ENCODE measurements at regions not wholly inside any gene's neighbourhood (a gene's known extent, or its start where the extent isn't known, plus 50 kb on each side); places are given as distances from the start of the nearest gene placed in this dataset.
"Not testable (repeated sequence)": the region's sequence is repeated elsewhere in the genome, so short reads cannot be mapped to it uniquely, and the experiment has no call there.

DNA sequence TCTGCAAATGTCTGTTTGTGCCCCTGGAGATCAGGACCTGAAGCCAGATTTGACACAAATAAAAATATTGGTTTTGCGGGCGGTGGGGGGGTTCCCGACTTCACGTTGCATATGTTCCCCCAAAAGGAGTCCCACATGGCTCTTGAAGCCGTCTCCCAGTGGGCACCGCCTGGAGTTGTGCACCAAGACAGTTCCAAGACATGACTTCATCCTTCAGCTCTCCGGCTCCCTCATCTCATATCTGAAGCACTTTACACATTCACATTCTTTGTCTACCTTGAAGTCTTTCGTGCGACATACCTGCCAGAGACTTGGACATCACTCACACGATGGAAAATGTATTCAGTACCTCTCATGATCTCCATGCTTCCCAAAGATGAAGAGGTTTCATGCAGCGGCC, 362.8 kb upstream of the FOXK1 start:
- no peak for DNase-seq

DNA sequence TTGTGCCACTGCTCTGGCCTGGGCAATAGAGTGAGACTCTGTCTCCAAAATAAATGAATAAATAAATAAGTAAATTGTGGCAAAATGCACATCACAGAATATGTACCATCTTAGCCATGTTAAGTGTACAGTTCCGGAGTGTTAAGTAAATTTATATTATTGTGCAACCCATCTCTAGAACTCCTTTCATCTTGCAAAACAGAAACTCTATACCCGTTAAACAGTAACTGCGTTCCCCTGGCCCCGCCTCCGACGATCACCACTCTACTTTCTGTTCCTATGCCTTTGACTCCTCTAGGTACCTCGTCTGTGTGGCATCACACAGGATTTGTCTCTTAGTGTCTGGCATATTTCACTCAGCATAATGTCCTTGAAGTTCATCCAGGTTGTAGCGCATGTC, 356.4 kb upstream of the FOXK1 start:
- DNase-seq: no peak

- no peak for DNase-seq
Measured at GRCh38 chr7:4331711-4332110, 350.4 kb upstream of the FOXK1 start.

- no peak for DNase-seq
Measured at GRCh38 chr7:4338556-4338955, 343.5 kb upstream of the FOXK1 start.

DNA sequence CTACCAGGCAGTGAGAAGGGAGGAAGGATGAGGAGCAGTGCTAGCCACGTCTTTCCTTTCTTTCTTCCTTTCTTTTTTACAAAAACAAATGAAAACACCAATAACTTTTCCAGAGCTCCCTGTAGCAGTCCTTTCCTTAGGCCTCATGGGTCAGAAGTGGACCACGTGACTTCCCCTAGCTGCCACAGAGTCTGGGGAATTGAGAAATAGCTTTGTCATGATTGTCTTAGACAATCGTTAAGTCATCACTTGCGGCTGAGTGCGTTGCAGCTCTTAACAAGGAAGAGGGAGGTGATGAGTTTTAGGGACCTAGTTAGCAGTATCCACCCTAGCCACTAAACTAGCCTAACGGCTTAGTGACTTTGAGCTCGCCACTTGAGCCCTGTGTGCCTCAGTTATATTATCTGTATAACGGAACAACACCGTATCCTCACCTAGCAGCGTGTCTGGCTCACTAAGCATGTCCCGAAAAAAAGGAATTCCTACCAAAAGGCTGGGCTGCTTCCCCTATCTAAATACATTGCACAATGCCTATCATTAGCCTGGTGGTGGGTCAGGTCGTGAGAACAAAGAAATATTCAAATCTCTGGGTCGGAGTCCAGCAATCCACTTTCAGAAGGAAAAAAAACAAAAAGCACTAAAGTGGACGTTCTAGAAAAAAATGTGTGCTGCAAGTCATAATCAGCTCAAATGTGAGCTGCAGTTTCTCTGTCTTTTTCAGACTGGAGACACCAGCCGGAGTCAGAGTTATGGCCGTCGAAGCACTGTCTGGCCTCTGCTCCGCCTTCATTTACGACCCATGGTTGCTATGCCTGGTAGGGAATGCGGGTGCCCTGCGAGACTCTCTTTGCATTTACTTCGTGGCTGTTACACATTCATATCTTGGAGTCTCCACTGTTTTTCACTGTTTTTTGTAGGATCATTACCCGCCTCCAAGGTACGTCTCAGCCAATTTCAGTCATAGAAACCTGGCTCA, 338.5 kb upstream of the FOXK1 start:
- DNase-seq: no peak

GRCh38 chr7:4345004-4345403, 337.1 kb upstream of the FOXK1 start:
- DNase-seq: no peak

- DNase-seq: no peak
Measured at GRCh38 chr7:4352069-4352468, 330.0 kb upstream of the FOXK1 start.

DNA sequence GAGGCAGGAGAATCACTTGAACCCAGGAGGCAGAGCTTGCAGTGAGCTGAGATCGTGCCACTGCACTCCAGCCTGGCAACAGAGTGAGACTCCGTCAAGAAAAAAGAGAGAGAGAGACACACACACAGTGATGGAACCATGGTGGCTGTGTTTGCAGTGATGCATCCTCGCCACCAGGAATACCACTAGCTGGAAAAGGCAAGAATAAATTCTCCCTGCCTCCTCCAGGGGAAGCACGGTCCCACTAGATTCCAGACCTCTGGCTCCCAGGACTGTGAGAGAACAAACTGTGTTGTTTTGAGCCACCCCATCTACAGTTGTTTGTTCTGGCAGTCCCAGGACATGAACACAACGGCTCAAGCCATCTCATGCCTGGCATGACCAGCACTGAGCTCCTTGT, 320.3 kb upstream of the FOXK1 start:
- no peak for DNase-seq

DNA sequence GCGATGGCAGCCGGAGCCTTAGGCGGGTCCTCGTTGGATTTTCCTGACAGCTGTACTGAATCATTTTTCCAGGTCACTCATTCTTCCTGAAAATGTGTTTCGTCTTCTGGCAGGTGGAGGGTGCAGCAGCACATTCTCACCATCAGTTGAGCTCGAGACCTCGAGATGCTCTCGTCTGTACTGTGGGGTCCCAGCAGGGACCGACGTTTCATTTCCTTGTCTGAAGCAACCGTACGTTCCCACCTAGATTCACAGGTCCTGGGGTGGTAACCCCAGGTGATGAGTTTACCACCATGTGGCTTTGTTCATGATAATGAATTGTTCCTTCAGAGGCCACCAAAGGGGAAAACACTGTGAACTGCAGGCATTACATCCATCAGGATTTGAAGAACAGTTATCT, 298.5 kb upstream of the FOXK1 start:
- no peak for DNase-seq

DNA sequence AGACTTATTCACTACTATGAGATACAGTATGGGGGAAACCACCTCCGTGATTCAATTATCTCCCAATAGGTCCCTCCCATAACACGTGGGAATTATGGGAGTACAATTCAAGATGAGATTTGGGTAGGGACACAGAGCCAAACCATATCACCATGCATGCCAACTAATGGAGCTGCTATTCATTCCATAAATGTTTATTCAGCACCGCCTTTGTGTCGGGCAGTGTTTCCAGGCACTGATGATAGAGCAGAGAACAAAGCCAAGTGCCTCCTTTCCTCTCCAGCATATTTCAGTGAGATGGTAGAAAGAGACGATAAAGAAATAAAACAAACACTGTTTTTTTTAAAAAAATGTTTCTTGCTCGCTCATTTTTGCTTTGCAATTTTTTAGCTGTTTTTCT, 295.9 kb upstream of the FOXK1 start:
- no peak for DNase-seq

DNA sequence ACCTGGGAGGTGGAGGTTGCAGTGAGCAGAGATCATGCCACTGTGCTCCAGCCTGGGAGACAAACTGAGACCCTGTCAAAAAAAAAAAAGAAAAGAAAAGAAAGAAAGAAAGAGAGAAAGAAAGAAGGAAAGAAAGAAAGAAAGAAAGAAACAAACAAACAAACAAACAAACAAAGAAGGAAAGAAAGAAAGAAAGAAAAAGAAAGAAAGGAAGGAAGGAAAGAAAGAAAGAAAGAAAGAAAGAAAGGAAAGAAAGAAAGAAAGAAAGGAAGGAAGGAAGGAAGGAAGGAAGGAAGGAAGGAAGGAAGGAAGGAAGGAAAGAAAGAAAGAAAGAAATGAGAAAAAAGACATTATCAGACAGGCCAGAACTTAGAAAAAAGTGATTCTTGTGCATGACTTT, 291.0 kb upstream of the FOXK1 start:
- DNase-seq: not testable (repeated sequence)

DNA sequence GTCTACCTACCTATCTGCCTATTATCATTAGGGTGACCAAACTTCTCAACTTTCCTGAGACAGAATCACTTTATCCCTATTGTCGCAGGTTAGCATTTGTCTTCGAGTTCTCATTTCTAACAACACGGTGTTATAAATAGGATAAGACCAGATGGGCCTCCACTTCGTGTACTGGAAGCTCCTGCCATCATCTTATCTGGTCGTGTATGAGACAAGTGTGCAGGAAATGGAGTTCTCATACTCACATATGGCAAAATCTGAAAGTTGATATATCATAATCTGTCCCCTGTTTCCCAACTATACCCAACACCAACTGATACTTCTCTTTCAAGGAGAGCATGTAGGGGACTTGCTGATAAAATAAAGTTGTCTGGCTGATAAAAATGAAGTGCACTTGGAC, 287.4 kb upstream of the FOXK1 start:
- no peak for DNase-seq

GRCh38 chr7:4399121-4399520, 283.0 kb upstream of the FOXK1 start:
- DNase-seq: no peak

GRCh38 chr7:4399596-4399995, 282.5 kb upstream of the FOXK1 start:
- no peak for DNase-seq

- DNase-seq: no peak
Measured at GRCh38 chr7:4406288-4407058, 275.6 kb upstream of the FOXK1 start.

DNA sequence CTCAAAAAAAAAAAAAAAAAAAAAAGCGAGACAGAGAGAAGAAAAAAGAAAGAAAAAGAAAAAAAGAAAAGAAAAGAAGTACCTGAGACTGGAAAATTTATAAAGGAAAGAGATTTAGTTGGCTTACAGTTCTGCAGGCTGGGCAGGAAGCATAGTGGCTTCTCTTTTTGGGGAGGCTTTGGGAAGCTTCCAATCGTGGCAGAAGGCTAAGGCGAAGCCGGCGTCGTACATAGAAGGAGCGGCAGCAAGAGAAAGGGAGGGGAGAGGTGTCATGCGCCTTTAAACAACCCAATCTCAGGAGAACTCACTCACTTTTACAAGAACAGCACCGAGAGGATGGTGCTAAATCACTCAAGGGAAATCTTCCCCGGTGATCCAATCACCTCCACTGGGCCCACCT, 272.1 kb upstream of the FOXK1 start:
- DNase-seq: no peak

DNA sequence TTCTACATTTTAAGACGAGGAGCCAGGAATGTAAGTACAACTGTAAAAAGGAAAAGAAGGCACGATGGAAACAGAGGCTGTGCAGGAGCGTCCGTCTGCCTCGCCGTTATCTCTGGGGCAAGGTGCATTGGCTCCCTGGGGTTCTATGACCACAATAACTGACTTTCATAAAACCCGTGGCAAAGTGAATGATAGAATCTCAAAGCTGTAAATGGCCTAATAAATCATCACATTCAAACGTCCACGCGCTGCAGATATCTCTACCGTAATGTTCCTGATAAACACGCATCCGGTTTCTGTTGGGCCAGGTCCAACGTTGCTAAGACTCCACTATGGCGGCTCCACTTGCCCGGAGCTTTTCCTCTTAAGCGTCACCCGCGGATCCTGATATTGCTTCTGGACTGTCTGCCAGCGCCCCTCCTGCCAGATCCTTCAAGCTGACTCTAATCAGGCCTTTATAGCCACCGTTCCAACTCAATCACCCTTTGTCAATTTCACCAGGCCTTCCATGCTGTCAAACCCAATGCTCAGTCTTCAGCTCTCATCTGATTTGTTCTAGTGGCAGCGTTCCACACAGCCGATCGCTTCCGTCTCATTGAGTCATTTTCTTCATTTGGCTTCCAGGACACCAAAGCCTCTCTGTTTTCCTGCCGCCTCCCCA, 265.6 kb upstream of the FOXK1 start:
- DNase-seq: no peak

DNA sequence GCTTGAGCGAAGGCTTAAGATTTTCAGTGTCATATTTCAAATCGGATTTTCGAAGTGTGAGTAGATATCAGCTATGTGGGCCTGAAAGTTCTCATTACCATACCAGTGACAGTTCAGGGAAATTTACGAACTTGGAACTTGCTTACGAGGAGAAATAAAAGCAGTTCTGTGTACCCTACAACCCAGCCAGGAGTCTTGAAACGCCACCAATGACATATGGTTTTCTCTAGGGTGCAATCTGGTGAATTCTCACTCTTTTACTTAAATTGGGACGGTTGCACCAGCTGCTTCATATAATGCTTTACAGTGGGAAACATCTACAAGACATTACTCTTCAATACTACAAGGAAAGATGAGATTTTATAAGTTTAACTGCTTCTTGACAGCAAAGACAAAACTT, 253.6 kb upstream of the FOXK1 start:
- DNase-seq: no peak

- DNase-seq: no peak
Measured at GRCh38 chr7:4430227-4430626, 251.9 kb upstream of the FOXK1 start.

- no peak for DNase-seq
Measured at GRCh38 chr7:4434306-4434705, 247.8 kb upstream of the FOXK1 start.

DNA sequence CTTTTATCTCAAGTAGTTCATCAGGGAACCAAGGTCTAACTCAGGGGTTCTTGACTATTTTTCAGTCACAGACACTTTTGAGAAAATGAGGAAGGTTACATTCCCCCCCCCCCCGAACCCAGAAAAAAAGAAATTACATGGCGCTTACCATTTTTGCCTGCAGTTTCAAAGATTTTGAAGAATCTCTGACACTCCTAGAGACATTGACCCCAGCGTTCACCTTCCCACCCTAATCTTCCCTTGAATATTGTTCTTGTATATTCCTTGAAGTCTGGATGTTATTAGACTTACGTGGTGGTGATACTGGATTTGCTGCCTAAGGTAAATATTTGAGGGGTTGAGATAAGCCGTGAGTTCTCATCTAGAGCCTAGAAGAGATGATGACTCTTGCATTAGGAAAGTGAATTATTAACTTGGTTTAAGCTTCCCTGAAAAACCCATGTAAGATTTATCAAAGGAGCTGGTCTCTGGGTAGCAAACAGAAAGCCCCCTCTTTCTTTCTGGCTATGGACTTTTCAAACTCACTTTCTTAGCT, 245.7 kb upstream of the FOXK1 start:
- no peak for DNase-seq

DNA sequence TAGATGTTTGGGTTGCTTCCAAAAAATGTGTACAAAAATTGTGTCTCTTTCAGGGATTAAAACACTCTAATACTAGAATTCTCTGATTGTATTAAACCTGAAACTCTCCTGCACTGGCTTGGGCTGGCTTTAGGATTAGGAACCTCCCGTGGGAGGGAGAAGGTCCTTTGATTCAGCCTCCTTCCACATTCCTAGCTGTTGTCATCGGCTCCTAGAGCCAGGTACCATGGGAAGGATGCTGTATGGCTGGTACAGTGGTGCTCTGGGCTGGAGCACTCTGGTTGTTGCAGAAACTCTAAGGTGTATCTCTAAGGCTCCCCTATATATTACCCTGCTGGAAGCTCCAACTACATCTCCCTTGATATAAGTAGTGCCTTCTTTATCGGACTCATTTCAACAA, 245.2 kb upstream of the FOXK1 start:
- no peak for DNase-seq

DNA sequence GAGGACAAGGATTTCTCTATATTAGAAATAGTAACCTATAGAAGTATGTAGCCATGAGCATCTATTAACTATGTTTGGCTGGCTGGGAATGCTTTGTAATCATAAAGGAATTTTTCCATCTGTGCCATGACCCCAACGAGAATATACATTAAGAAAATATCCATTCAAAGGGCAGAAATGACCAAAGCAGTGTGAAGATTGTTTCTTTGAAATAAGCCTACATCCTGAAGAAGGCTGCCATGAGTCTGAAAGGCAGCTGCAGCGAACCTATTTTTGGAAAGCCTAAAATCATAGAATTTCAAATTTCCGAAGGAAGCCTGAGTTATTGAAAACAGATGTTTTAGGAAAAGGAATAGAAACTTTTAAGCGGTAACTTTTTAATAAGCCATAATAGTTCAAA, 244.2 kb upstream of the FOXK1 start:
- no peak for DNase-seq
